ENCODE measurements at regions not wholly inside any gene's neighbourhood (a gene's known extent, or its start where the extent isn't known, plus 50 kb on each side); places are given as distances from the start of the nearest gene placed in this dataset.
"Not testable (repeated sequence)": the region's sequence is repeated elsewhere in the genome, so short reads cannot be mapped to it uniquely, and the experiment has no call there.

GRCh38 chr20:26373066-26373465 is 676.4 kb upstream of the ZNF337 start:
- not testable (repeated sequence) for DNase-seq

- no peak for DNase-seq
Measured at GRCh38 chr20:26354511-26354910, 657.9 kb upstream of the ZNF337 start.

GRCh38 chr20:26347396-26347795 is 650.7 kb upstream of the ZNF337 start:
- DNase-seq = no peak

- DNase-seq = not testable (repeated sequence)
Measured at GRCh38 chr20:26340460-26341065, 643.9 kb upstream of the ZNF337 start.

GRCh38 chr20:26324177-26324576 is 627.5 kb upstream of the ZNF337 start:
- DNase-seq = no peak

GRCh38 chr20:26315054-26315453 is 618.4 kb upstream of the ZNF337 start:
- peak in 1 of 5 experiments; percentile 1 for DNase-seq

- DNase-seq = peak in 1 of 5 experiments; percentile 3
Measured at GRCh38 chr20:26309720-26310119, 613.1 kb upstream of the ZNF337 start.

- DNase-seq = peak in 1 of 5 experiments; percentile 3
Measured at GRCh38 chr20:26308961-26309360, 612.3 kb upstream of the ZNF337 start.

- DNase-seq = no peak
Measured at GRCh38 chr20:26295006-26295405, 598.4 kb upstream of the ZNF337 start.

GRCh38 chr20:26288379-26289061 is 591.9 kb upstream of the ZNF337 start:
- DNase-seq = peak in 1 of 5 experiments; percentile 35

- DNase-seq = no peak
Measured at GRCh38 chr20:26279238-26279637, 582.6 kb upstream of the ZNF337 start.

- no peak for DNase-seq
Measured at GRCh38 chr20:26277339-26277738, 580.7 kb upstream of the ZNF337 start.

- no peak for DNase-seq
Measured at GRCh38 chr20:26276554-26277210, 580.0 kb upstream of the ZNF337 start.

- not testable (repeated sequence) for DNase-seq
Measured at GRCh38 chr20:26268762-26269161, 572.1 kb upstream of the ZNF337 start.

- DNase-seq = not testable (repeated sequence)
Measured at GRCh38 chr20:26260925-26261324, 564.3 kb upstream of the ZNF337 start.

GRCh38 chr20:26252311-26252975 is 555.8 kb upstream of the ZNF337 start:
- peak in 1 of 5 experiments; percentile 15 for DNase-seq

GRCh38 chr20:26251376-26251775 is 554.7 kb upstream of the ZNF337 start:
- not testable (repeated sequence) for DNase-seq

- not testable (repeated sequence) for DNase-seq
Measured at GRCh38 chr20:26250249-26251114, 553.8 kb upstream of the ZNF337 start.

GRCh38 chr20:26243731-26244130 is 547.1 kb upstream of the ZNF337 start:
- DNase-seq = no peak

GRCh38 chr20:26220609-26221008 is 524.0 kb upstream of the ZNF337 start:
- not testable (repeated sequence) for DNase-seq

- not testable (repeated sequence) for DNase-seq
Measured at GRCh38 chr20:26219546-26219945, 522.9 kb upstream of the ZNF337 start.

GRCh38 chr20:26218301-26218700 is 521.6 kb upstream of the ZNF337 start:
- DNase-seq = no peak
